ELF-1 (cell line): ENCODE measurements at regions not wholly inside any gene's neighbourhood (a gene's known extent, or its start where the extent isn't known, plus 50 kb on each side); places are given as distances from the start of the nearest gene placed in this dataset.

Experiments
- DNase-seq: peaks from one replicate; pipeline ENCODE4 v3.0.0-alpha.2; 2016; ENCODE audit warnings: low read depth, low spot score

DNA sequence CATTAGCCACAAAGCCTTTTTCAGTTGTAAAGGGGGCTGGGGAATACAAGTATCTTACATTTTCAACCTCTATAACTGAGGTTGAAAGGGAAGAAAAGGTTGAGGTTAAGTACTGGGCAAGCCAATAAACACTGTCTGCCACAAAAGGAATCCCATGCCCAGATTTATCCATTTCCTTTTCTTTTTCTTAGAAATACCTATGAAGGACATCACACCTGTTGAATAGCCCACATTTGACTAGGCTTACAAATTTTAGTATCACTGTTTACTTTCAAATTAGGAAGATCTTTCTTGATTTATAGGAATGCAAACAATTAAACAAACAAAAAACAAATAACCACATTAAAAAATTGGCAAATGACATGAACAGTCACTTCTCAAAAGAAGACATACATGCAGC is 81.0 kb upstream of the CAV2 start:
- no peak for DNase-seq

DNA sequence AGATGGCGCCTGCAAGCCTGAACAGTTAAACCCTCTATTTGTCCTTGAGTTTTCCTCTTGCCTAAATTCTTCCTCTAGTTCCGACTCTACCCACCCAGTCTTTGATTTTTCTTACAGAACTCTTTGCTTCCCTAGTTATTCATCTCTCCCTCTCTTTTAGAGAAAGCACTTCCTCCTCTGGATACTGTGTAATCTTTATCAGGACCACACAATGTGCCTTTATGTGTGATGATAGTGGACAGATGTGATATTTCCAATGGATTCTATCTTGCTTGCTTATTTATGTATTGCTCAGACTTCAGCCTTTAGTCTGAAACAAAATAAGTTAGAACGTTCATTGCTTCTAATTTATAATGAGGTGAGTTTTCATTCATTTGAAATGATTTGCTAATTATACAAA is 79.5 kb upstream of the CAV2 start:
- DNase-seq = no peak

DNA sequence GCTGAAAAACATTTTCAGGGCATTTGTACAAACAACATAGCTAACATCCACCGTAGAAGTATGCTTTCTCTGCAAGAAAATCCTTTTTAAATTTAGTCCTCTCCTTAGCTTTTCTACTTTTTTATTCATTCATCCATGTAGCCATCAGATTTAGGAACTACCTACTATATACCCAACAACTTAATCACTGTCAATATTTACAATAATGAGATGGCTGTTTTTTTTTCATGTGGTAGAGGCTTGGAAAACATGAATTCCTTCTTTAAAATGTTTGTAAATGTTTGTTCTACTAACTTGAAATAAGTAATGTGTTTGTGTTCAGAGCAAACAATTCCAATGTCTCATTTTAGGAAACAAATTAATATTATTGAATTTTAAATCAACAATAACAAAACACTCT is 78.2 kb upstream of the CAV2 start:
- DNase-seq = no peak

DNA sequence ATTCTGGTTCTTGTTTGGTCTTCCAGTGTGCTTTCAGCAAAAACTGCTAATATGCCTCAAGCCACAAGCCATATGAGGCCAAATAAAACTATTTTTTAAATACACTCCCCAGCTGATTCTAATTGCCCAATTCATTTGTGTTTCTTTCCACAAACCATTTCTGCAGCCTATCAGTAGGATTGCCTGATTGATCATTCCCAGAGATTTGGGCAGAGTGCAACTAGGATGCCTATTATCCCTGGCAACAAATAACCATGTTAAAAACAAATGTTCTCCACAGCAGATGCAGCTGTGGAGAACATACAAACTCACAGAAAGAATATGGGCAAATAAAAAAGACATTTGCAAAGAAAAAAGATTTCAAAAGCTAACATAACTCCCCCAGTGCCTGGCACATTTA is 76.9 kb upstream of the CAV2 start:
- no peak for DNase-seq

DNA sequence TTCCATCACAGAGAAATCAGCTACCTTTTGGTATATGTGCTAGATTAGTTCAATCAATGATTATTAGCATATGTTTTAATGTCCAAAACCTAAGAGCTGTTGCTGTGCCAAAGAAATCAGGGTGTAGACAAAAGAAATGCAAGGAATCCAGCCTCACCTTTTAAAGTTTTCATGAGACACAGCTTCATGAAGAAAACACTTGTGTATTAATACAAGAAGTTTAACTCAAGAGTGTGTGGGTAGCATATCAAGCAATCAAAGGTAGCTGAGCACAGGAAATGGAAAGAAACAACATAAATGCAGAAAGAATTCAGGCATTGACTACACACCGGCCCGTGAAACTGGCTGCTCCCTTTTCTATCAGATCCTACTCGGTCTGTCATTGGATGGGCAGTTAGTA is 76.0 kb upstream of the CAV2 start:
- DNase-seq = no peak

DNA sequence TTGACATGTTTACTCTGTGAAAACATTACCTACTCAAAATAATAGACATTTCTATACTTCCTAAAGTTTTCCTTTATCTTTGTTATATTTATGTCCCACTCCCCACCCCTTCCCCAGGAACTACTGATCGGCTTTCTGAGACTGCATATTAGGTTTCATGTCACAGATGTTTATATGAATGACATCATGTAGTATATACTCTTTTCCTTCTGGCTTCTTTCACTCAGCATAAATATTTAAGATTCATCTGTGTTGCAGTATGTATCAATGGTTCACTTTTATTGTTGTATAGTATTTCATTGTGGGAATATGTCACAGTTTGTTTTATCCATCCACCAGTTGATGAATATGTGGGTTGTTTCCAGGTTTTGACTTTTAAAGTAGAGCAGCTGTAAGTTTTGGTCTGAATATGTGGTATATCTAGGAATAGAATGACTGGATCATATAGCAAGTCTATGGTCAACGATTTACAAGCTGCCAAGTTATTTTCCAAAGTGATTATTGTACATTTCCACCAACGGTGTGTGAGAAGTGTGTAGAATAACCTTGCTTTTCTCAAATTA is 73.8 kb upstream of the CAV2 start:
- no peak for DNase-seq

DNA sequence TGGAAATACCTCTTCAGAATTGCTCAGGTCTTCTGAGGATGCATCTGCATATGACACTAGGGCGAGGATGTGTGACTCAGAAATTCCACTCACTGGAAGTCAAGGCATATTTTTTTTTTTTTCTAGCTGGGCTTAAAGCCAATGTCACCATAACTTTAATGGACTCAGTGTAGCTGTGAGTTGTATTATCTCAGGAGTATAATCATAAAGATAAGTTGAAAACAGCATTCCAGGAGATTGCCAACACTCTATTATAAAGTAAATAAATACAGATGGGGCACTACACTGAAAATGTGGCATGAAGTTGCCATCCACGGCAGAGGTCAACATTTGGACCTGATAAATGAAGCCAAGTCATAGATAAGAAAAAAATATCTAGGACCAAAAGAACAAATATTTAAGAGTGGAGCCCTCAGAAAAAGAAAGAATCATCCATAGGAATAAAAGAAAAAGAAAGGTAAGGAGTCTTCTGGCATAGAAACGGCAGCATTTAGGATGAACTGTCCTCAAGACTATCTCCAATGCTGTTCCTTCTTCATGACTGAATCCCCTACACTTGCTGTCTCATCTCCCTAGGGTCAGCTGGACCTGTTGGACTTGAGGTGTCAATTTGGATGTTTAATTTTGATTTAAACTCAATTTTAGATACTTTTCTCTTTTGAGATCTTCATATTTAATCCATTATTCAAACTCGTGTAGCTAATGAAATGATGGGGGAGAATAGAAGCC is 72.9 kb upstream of the CAV2 start:
- no peak for DNase-seq

DNA sequence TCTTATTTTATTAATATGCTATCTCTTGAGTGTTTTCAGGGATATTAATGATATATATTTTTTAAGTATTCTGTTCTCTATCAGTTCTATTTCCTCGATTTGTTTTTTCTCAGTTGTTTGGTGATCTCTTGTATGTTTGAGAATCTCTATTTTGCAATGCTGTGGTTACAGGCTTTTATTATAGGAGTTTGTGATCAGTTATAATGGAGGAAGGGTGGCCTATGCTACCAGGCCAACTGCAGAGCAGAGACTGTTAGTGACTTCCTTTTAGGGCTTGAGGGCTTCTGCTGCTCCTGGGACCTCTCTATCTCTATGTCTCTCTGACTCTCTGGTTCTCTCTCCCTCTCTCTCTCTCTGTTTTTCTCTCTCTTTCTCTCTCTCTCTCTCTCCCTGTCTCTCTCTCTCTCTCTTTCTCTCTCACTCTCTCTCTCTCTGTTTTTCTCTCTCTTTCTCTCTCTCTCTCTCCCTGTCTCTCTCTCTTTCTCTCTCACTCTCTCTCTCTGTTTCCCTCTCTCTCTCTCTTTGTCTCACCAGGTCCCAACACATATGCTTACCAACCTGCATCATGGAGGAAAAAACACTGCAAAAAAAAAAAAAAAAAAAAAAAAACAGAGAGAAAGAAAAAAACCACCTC is 69.4 kb upstream of the CAV2 start:
- DNase-seq = no peak

DNA sequence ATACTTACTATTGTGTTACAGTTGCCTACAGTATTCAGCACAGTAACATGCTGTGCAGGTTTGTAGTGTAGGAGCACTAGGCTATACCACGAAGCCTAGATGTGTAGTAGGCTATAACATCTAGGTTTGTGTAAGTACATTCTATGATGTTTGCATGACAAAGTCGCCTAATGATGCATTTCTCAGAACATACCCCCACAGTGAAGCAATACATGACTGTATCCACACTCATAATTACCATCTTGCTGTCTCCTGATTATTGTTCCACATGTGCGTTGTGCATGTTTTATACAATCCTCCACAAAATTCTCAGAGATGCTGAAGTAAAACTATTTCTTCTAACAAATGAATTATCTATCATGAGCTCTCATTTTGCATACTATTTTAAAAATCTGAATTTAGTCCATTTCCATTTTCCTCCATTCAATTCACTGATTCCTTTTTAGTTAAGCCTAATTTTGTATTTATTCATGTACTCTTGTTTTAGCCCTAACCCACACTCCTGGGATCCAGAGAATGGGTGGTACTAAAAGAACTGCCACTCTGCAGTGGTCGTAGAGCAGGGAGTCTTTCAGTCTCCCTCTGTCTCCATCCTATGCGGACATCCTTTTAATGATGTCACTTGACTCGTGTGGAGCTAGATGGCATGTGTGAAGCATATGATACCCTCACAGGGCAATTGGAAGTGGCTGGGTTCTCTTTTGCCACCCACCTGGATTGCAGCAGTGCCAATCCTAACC is 67.6 kb upstream of the CAV2 start:
- DNase-seq = no peak

DNA sequence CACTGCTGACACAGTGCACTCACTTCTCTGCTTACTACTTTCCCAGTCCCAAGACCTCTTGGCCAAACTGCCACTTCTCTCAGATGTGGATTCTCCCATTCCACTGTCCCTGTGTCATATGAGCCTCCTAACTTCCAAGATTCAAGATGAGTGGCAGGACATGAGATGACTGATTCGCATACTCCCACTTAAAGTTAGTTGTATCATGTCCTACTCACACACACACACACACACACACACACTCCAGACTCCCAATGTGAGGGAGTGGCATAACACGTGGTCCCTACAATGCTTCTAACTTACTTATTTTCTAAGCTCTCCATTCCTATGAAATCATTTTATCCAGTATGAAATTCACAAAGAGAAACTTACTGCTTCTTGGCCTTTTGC is 67.0 kb upstream of the CAV2 start:
- DNase-seq = no peak

DNA sequence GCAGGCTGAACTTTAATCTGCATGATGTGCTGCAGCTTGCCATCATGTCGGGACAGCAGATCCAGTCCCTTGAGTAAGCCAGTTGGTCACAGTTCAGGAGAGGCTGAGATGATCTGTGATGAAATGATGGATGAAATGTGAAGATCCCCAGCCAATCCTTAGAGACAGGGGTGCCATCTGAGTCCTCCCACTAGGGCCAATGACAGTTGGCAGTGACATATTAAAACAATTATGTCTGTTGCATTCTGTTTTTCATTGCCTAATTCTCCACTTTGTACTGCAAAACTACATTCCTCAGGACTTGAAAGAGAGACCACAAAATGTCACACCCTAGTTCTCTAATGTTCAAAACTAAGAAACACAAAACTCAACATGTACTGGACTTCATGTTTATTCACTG is 66.3 kb upstream of the CAV2 start:
- DNase-seq = no peak

DNA sequence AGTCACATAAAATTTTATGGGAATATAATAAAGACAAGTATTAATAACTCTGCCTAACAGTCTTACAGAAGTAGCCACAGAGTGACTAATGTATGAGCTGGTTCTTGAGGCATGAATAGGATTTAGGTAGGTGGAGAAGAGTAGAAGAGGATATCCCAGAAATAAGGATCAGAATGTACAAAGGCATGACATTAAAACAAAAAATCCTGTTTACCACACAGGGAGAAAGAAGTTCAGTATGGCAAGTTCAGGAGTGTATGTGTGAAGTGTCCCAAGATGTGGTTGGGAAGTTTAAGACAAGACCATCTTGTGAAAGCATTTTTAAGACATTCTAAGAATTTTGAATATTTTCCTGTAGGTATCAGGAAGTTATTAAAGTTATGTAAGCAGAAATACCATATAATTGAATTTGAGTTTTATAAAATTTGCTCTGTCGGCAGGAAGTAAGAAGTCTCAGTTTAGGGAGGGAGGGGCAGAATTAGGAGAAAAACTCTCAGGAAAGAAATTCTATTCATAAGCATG is 64.7 kb upstream of the CAV2 start:
- no peak for DNase-seq

DNA sequence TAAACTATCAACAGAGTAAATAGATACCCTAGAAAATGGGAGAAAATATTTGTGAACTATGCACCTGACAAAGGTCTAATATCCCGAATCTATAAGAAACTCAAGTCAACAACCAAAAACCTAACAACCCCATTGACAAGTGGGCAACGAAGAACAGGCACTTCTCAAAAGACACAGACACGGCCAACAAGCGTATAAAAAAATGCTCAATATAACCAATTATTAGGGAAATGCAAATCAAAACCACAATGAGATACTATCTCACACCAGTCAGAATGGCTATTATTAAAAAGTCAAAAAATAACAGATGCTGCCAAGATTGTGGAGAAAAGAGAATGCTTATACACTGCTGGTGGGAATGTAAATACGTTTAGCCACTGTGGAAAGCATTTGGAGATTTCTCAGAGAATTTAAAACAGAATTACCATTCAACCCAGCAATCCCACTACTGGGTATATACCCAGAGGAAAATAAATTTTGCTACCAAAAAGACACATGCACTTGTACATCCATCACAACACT is 63.2 kb upstream of the CAV2 start:
- no peak for DNase-seq

DNA sequence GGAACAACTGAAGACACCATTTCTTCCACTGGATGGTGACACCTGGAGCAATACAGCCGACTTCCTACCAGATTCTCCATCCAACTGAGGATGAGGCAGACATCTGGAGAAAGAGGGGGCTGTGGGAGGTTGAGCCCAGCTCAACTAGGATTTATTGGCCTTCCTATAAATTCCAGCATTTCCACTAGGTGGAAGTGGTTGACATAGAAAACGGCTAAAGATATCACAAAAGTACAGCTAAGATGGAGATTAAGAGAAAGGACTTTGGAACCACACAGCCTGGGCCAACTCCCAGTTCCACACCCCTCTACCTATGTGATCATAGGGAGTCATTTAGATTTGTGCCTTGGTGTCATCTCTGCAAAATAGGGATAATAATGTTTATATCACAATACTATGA is 61.3 kb upstream of the CAV2 start:
- DNase-seq = peak; percentile 5

DNA sequence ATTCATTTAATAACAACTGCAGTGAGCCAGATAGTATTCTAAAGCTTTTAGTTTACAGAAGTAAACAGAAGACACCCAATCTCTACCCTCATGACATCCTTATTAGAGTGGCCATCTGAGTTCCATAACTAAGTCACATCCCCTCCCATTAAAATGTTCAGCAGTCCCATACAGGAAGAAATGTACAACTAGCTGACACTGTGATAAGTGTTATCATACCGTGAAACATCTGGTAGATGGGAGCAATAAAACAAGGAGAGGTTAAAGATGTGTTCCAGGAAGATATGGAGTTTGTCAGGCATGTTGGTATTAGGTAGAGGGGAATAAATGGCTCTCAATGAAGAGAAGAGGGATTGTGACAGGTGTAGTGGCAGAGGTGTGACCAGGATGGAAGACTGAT is 60.5 kb upstream of the CAV2 start:
- DNase-seq = no peak

DNA sequence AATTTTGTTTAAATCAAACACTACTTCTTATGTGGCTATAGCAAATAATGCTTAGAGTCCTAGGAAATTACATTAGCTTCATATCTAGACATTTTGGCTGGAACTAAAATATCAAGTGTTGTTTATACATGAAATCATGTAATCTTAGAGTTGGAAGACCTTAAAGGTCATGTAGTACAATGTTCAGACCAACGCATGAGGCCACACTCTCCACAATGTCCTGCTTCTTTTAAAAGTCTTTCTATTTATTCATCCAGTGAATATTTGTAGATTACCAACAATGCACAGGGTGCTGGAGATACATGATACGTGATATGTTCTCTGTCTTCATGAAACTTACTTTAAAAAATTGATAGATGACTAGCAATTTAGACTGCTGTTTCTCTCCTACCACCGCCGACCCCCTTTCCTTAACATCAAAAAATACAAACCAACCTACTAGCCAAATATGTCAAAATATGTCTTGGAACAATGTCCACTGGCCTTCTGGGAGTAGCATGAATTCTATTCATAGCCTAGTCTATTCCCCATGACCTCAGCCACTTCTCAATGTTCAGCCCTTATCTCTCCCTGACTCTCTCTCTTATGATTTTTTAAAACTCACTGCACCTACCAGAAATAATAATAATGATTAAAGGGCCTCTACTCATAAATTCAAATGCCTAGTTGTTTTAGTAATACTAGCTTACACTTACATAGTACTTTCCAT is 59.5 kb upstream of the CAV2 start:
- DNase-seq = no peak

DNA sequence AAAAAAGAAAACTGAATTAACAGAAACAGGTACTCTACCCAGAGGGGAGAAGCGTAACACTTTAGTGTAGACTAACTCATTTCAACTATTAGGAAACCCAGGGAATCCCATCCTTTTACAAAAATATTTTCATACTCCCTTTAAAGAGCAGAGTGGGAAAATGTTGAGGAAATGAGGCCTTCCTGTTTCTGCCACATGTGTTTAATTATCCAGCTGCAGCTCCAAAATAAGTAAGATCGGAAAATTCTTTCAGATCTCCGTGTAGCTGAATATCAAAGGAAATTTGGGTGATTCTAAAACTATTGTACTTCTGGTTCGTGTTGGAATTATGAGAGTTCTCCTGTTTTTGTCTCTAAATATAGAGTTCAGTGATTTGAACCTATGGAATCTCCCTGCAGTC is 58.0 kb upstream of the CAV2 start:
- no peak for DNase-seq

DNA sequence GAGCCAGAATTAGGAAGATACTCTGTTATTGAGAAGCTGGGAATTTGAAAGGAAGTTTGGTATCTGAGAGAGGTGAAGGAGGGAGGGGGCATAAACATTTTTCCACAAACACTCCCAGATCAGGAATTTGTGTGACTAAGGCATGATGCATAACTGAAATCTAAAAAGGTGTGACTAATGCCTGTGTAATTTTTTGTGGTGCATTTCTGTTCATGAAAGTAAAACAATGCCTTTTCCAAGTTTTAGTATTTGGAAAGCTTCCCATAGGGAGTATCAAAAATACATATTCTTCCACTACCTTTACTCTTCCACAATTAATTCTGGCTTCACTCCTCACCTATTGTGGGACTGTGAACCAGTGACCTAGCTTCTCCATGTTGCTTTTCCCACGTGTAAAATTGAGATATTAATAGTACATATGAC is 56.4 kb upstream of the CAV2 start:
- DNase-seq = peak; percentile 4

DNA sequence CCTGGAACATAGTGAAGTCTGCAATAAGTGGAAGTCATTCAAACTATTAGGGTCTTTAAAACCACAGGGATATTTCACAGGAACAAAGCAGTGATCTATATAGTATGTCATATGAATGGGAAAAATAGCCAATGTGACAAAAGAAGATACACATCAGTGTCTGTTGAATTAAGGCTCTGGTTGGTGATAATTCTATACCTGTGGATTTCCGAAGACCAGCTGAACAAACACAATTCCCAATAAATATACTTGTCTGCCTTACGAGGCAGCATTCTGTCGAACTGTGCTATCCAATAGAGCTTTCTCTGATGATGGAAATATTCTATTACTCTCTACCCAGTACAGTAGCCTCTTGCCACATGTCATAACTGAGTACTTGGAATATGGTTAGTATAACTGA is 55.9 kb upstream of the CAV2 start:
- no peak for DNase-seq

DNA sequence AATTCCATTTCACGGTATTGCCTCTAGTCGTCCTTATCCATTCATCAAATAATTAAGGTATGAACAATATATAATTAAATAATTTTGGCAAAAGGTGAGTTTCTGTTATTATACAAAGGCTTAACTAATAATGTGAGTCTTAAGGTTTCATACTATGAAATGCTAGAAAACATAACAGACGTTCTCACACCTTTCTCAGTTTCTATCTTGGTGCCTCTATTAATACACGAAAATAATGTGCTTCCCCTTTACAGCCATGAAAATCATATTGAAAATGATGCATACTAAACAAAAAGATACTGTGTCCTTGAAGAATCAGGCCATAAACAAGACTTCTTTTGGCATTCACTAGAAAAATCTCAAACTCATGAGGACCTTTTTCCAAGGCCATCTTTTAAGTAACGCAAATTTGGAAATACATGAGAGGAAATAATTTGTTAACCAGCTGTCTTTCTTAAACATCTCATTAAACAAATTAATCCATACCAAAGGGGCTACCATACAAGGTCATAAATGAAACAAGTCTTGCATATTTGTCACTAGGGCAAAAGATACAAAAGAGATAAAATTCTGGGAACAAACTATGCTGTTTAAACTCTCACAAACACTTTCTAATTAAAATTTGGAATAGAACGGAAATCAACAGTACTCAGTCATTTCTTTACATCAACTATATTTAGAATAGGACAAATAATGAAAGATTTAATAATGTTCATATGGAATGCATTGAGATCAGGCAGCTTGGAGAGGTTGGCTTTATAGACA is 53.9 kb upstream of the CAV2 start:
- DNase-seq = no peak
